Lower leg skin (tissue), 3 donors: ENCODE measurements at regions not wholly inside any gene's neighbourhood (a gene's known extent, or its start where the extent isn't known, plus 50 kb on each side); places are given as distances from the start of the nearest gene placed in this dataset.

Experiments
- CTCF ChIP-seq, 3 donors: fragments of 450-650 bp; IDR thresholded peaks; one replicate each; pipeline ENCODE4 v1.5.1; 2016; ENCODE audit warnings: antibody characterized with exemption in 3 of 3, mild to moderate bottlenecking in 3 of 3, moderate library complexity in 2 of 3
- POLR2A ChIP-seq, 2 donors: fragments of 450-650 bp; IDR thresholded peaks; one replicate each; pipeline ENCODE4 v1.6.1; 2016 to 2017; ENCODE audit warnings: antibody characterized with exemption in 2 of 2, mild to moderate bottlenecking in 1 of 2, moderate library complexity in 1 of 2

GRCh38 chr2:145284551-145284950 is 764.6 kb upstream of the ZEB2 start:
- TF ChIP-seq CTCF (IDR thresholded peaks at IDR 0.05) (no peak), POLR2A (IDR thresholded peaks at IDR 0.05) (no peak)
